GM23338 (cell line): ENCODE measurements at regions not wholly inside any gene's neighbourhood (a gene's known extent, or its start where the extent isn't known, plus 50 kb on each side); places are given as distances from the start of the nearest gene placed in this dataset.

Source experiments
- CREB1 ChIP-seq: fragments of 250-450 bp; sonication (Bioruptor Pico); IDR thresholded peaks from 2 replicates; pipeline ENCODE4 v1.5.0; 2020; ENCODE audit warnings: low read depth, mild to moderate bottlenecking, moderate library complexity
- EZH2 ChIP-seq: fragments of 200-600 bp; sonication (generic); IDR thresholded peaks from one replicate; pipeline ENCODE4 v1.8.0; 2017; ENCODE audit warnings: antibody characterized with exemption, mild to moderate bottlenecking, low read depth; ENCODE audit not compliant: unreplicated experiment
- EZH2phosphoT487 ChIP-seq: fragments of 200-600 bp; sonication (generic); IDR thresholded peaks from one replicate; pipeline ENCODE4 v1.8.1; 2018; ENCODE audit warnings: antibody characterized with exemption; ENCODE audit not compliant: unreplicated experiment
- JUNB ChIP-seq: IDR thresholded peaks from one replicate; pipeline ENCODE4 v1.6.1; 2016; ENCODE audit warnings: antibody characterized with exemption; ENCODE audit not compliant: unreplicated experiment
- POLR2AphosphoS5 ChIP-seq: IDR thresholded peaks from 2 replicates; pipeline ENCODE4 v1.6.1; 2016; ENCODE audit warnings: antibody characterized with exemption, low read depth
- ZNF114 ChIP-seq: fragments of 250-450 bp; sonication (Bioruptor Pico); IDR thresholded peaks from 2 replicates; pipeline ENCODE4 v1.5.0; 2020; ENCODE audit warnings: mild to moderate bottlenecking, moderate library complexity
- TF ChIP-seq, protein P1 (sequence below), 2 experiments: fragments of 200-600 bp in 1 of 2; sonication (generic) in 1 of 2; conservative IDR thresholded peaks; 2 replicates each; pipeline versions ENCODE4 v1.5.1 to v1.6.1; 2016 to 2017; ENCODE audit warnings: antibody characterized with exemption in 2 of 2, low read depth in 2 of 2, mild to moderate bottlenecking in 2 of 2, moderate library complexity in 1 of 2

- TF ChIP-seq, protein P1, sequence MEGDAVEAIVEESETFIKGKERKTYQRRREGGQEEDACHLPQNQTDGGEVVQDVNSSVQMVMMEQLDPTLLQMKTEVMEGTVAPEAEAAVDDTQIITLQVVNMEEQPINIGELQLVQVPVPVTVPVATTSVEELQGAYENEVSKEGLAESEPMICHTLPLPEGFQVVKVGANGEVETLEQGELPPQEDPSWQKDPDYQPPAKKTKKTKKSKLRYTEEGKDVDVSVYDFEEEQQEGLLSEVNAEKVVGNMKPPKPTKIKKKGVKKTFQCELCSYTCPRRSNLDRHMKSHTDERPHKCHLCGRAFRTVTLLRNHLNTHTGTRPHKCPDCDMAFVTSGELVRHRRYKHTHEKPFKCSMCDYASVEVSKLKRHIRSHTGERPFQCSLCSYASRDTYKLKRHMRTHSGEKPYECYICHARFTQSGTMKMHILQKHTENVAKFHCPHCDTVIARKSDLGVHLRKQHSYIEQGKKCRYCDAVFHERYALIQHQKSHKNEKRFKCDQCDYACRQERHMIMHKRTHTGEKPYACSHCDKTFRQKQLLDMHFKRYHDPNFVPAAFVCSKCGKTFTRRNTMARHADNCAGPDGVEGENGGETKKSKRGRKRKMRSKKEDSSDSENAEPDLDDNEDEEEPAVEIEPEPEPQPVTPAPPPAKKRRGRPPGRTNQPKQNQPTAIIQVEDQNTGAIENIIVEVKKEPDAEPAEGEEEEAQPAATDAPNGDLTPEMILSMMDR (conservative IDR thresholded peaks at IDR 0.05; ENCODE audit: low read depth in 2 of 2), result no peak
- TF ChIP-seq POLR2AphosphoS5 (no peak), CREB1 (CRISPR knock-in tag) (no peak), JUNB (no peak), ZNF114 (CRISPR knock-in tag) (no peak), EZH2 (no peak), EZH2phosphoT487 (no peak)
These were observed 613.5 kb downstream of the C6orf118 start for GRCh38 chr6:164695896-164696295.
